Body of pancreas (tissue), 4 donors: ENCODE measurements at regions not wholly inside any gene's neighbourhood (a gene's known extent, or its start where the extent isn't known, plus 50 kb on each side); places are given as distances from the start of the nearest gene placed in this dataset.

Source experiments
- POLR2A ChIP-seq, 3 donors: fragments of 450-650 bp; IDR thresholded peaks; one replicate each; pipeline ENCODE4 v1.6.1; 2016; ENCODE audit warnings: antibody characterized with exemption in 3 of 3, mild to moderate bottlenecking in 2 of 3
- TF ChIP-seq, protein P1 (sequence below), 7 experiments: fragments of 450-650 bp in 4 of 7; fragments of 200-600 bp in 3 of 7; sonication (generic) in 3 of 7; IDR thresholded peaks; one replicate each; pipeline ENCODE4 v1.5.1; 2016 to 2019; ENCODE audit warnings: antibody characterized with exemption in 7 of 7

DNA sequence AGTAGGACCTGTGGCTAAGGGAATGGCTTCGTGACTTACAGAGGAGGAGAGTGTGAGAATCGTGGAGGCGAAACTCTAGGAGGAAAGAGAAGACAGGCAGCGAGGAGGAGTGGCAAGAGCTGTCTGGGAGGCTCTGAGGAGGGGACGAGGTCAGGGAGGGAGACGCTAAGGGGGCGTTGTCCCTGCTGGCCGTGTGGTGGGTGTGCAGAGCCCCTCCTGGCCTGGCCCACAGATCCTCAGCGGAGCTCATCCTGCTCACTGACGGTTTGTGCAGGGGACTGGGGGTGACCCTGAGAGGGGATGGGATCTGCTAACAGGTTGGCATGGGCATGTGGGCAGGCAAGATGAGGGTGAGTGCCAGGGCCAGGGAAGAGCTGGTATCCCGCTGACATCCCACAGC, 56.5 kb upstream of the PRR5 start:
- TF ChIP-seq, protein P1, sequence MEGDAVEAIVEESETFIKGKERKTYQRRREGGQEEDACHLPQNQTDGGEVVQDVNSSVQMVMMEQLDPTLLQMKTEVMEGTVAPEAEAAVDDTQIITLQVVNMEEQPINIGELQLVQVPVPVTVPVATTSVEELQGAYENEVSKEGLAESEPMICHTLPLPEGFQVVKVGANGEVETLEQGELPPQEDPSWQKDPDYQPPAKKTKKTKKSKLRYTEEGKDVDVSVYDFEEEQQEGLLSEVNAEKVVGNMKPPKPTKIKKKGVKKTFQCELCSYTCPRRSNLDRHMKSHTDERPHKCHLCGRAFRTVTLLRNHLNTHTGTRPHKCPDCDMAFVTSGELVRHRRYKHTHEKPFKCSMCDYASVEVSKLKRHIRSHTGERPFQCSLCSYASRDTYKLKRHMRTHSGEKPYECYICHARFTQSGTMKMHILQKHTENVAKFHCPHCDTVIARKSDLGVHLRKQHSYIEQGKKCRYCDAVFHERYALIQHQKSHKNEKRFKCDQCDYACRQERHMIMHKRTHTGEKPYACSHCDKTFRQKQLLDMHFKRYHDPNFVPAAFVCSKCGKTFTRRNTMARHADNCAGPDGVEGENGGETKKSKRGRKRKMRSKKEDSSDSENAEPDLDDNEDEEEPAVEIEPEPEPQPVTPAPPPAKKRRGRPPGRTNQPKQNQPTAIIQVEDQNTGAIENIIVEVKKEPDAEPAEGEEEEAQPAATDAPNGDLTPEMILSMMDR (IDR thresholded peaks at IDR 0.05), result no peak
- no peak for TF ChIP-seq POLR2A (IDR thresholded peaks at IDR 0.05)
